Loucy (cell line): ENCODE measurements at regions not wholly inside any gene's neighbourhood (a gene's known extent, or its start where the extent isn't known, plus 50 kb on each side); places are given as distances from the start of the nearest gene placed in this dataset.

Experiments
- EZH2phosphoT487 ChIP-seq: fragments of 200-600 bp; IDR thresholded peaks from 2 replicates; pipeline ENCODE4 v1.6.1; 2018; ENCODE audit warnings: antibody characterized with exemption, mild to moderate bottlenecking, moderate library complexity, borderline replicate concordance
- TF ChIP-seq, protein P1 (sequence below): fragments of 200-600 bp; sonication (generic); conservative IDR thresholded peaks from 2 replicates; pipeline ENCODE4 v1.5.1; 2014; ENCODE audit warnings: mild to moderate bottlenecking, antibody characterized with exemption, low read length

DNA sequence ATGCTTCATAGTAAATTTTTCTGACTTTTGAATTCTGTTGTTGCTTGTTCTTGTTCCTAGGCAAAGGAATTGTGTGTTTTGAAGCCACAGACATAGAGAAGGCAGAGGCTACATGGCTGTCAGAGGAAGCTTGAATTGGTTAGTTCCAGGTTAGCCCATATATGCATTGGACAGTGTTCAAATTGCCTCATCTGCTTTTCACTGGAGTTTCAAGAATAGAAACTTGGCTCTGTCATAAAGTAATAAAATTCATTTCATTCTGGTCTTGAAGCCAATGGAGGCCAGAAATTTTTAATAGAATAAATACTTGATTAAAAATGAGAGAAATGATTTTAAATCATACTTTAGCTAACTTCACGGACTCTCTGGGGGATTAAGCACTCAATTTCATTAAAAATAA lies 178.0 kb downstream of the YIPF5 start:
- TF ChIP-seq, protein P1, sequence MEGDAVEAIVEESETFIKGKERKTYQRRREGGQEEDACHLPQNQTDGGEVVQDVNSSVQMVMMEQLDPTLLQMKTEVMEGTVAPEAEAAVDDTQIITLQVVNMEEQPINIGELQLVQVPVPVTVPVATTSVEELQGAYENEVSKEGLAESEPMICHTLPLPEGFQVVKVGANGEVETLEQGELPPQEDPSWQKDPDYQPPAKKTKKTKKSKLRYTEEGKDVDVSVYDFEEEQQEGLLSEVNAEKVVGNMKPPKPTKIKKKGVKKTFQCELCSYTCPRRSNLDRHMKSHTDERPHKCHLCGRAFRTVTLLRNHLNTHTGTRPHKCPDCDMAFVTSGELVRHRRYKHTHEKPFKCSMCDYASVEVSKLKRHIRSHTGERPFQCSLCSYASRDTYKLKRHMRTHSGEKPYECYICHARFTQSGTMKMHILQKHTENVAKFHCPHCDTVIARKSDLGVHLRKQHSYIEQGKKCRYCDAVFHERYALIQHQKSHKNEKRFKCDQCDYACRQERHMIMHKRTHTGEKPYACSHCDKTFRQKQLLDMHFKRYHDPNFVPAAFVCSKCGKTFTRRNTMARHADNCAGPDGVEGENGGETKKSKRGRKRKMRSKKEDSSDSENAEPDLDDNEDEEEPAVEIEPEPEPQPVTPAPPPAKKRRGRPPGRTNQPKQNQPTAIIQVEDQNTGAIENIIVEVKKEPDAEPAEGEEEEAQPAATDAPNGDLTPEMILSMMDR: no peak
- no peak for TF ChIP-seq EZH2phosphoT487
